Endothelial cell of umbilical vein (primary cell): ENCODE measurements at regions not wholly inside any gene's neighbourhood (a gene's known extent, or its start where the extent isn't known, plus 50 kb on each side); places are given as distances from the start of the nearest gene placed in this dataset.

ENCODE experiments used
- BruUV-seq: library from RNA; stranded (reverse); fragments of 400-500 nt; replicated peaks from 2 replicates; lab custom pipeline; 2021; lab: Mats Ljungman, UMichigan
- CTCF ChIA-PET: fragments of 300-600, 350-600 bp; sonication (Branson Sonifier 250); formaldehyde crosslinking; loops from one replicate; lab custom pipeline; 2021; ENCODE audit warnings: antibody characterized with exemption, inconsistent platforms; lab: Charles Lee
- POLR2A ChIA-PET: fragments of 300-600, 350-600 bp; sonication (Branson Sonifier 250); formaldehyde crosslinking; loops from one replicate; lab custom pipeline; 2021; ENCODE audit warnings: antibody characterized with exemption, inconsistent platforms; lab: Charles Lee
- DNase-seq: peaks from one replicate; pipeline ENCODE4 v3.0.0-alpha.2; 2011; ENCODE audit warnings: low read depth, low spot score
- FAIRE-seq: peaks from 2 replicates; lab custom pipeline; 2011; peaks lifted over from hg19 to GRCh38; lab: Jason Lieb, UNC
- H2AFZ ChIP-seq: 2 replicates; pipeline ENCODE4 v1.6.0; 2012; ENCODE audit warnings: low read depth, low read length, control low read depth, inconsistent platforms
- H3K27ac ChIP-seq: 2 replicates; pipeline ENCODE4 v1.5.1; 2011; ENCODE audit warnings: low read depth, mild to moderate bottlenecking, control low read depth, low read length, moderate library complexity; ENCODE audit not compliant: insufficient read depth
- H3K27me3 ChIP-seq, 2 experiments: 2 replicates each; pipeline versions ENCODE4 v1.6.0 to v1.6.1; 2011; ENCODE audit warnings: low read length in 2 of 2, mixed read lengths in 1 of 2; ENCODE audit not compliant: control insufficient read depth in 2 of 2, insufficient read depth in 2 of 2
- H3K36me3 ChIP-seq, 2 experiments: 2 replicates in 1 of 2; 3 replicates in 1 of 2; pipeline ENCODE4 v1.5.1; 2011; ENCODE audit warnings: low read length in 2 of 2, mild to moderate bottlenecking in 1 of 2, moderate library complexity in 1 of 2; ENCODE audit not compliant: control insufficient read depth in 2 of 2, insufficient read depth in 2 of 2; ENCODE audit errors: extremely low read depth in 1 of 2
- H3K4me1 ChIP-seq: 3 replicates; pipeline ENCODE4 v1.5.1; 2011; ENCODE audit warnings: mild to moderate bottlenecking, low read length; ENCODE audit not compliant: control insufficient read depth, insufficient read depth; ENCODE audit errors: extremely low read depth
- H3K4me2 ChIP-seq: 2 replicates; pipeline ENCODE4 v1.6.1; 2011; ENCODE audit warnings: low read length, control low read depth, mixed read lengths; ENCODE audit not compliant: insufficient read depth
- H3K4me3 ChIP-seq, 3 experiments: fragments of 200-600 bp in 1 of 3; sonication (generic), shearing (Covaris generic) in 1 of 3; replicated peaks in 1 of 3; 2 replicates each; pipeline ENCODE4 v1.5.1; 2011 to 2016; ENCODE audit warnings: control low read depth in 3 of 3, low read length in 3 of 3, mild to moderate bottlenecking in 2 of 3, inconsistent platforms in 1 of 3, low read depth in 1 of 3, moderate library complexity in 1 of 3; ENCODE audit not compliant: insufficient read depth in 1 of 3
- H3K79me2 ChIP-seq: 2 replicates; pipeline ENCODE4 v1.6.0; 2012; ENCODE audit warnings: low read length, inconsistent platforms; ENCODE audit not compliant: control insufficient read depth, insufficient read depth
- H3K9ac ChIP-seq: replicated peaks from 2 replicates; pipeline ENCODE3; 2011; ENCODE audit warnings: low read length, control low read depth; ENCODE audit not compliant: insufficient read depth; ENCODE audit errors: extremely low read depth
- H3K9me1 ChIP-seq: replicated peaks from 3 replicates; pipeline ENCODE4 v1.6.0; 2011; ENCODE audit warnings: mild to moderate bottlenecking, low read length; ENCODE audit not compliant: control insufficient read depth, insufficient read depth; ENCODE audit errors: extremely low read depth
- H3K9me3 ChIP-seq: replicated peaks from 2 replicates; pipeline ENCODE4 v1.5.1; 2012; ENCODE audit warnings: low read length, inconsistent platforms; ENCODE audit not compliant: control insufficient read depth, insufficient read depth
- H4K20me1 ChIP-seq: replicated peaks from 2 replicates; pipeline ENCODE3; 2011; ENCODE audit warnings: mild to moderate bottlenecking, low read length; ENCODE audit not compliant: control insufficient read depth, insufficient read depth; ENCODE audit errors: extremely low read depth
- EZH2 ChIP-seq: IDR thresholded peaks from 2 replicates; pipeline ENCODE4 v1.6.1; 2012; ENCODE audit warnings: borderline replicate concordance, low read depth, mild to moderate bottlenecking, moderate library complexity, low read length, inconsistent platforms; ENCODE audit not compliant: severe bottlenecking
- FOS ChIP-seq: IDR thresholded peaks from 2 replicates; pipeline ENCODE4 v1.6.1; 2011; ENCODE audit warnings: mild to moderate bottlenecking, low read length, moderate library complexity, borderline replicate concordance; ENCODE audit not compliant: insufficient read depth
- GATA2 ChIP-seq: IDR thresholded peaks from 2 replicates; pipeline ENCODE4 v1.7.0; 2011; ENCODE audit warnings: low read depth, mild to moderate bottlenecking, moderate library complexity, mixed read lengths, low read length; ENCODE audit not compliant: insufficient read length, insufficient read depth
- JUN ChIP-seq: IDR thresholded peaks from 2 replicates; pipeline ENCODE4 v1.6.1; 2011; ENCODE audit warnings: borderline replicate concordance, low read depth; ENCODE audit not compliant: insufficient read length, insufficient read depth
- MYC ChIP-seq: IDR thresholded peaks from one replicate; pipeline ENCODE4 v1.6.1; 2011; ENCODE audit warnings: mild to moderate bottlenecking, low read depth, low read length
- POLR2A ChIP-seq: IDR thresholded peaks from 2 replicates; pipeline ENCODE4 v1.6.1; 2012; ENCODE audit warnings: low read depth, mild to moderate bottlenecking, control low read depth, low read length
- POLR2AphosphoS5 ChIP-seq: IDR thresholded peaks from 2 replicates; pipeline ENCODE4 v1.6.1; 2012; ENCODE audit warnings: low read depth, mild to moderate bottlenecking, control low read depth, low read length, moderate library complexity; ENCODE audit not compliant: insufficient read depth
- dilution Hi-C: fragments of 300-500 bp; cut with MboI; formaldehyde crosslinking; loops from one replicate; pipeline ENCODE4 v1.15.0; 2019; ENCODE audit warnings: low sequenced_read_pairs; ENCODE audit not compliant: extremely low pct_ligation_motif_present
- intact Hi-C: fragments of 100-400 bp; cut with micrococcal nuclease; formaldehyde crosslinking; loops from one replicate; pipeline ENCODE4 v1.10.0; 2022
- TF ChIP-seq, protein P1 (sequence below), 2 donors: IDR thresholded peaks; 1 replicate in 1 of 2; 2 replicates in 1 of 2; pipeline ENCODE4 v1.5.1; 2011; ENCODE audit warnings: low read length in 2 of 2, mild to moderate bottlenecking in 2 of 2, moderate library complexity in 2 of 2, control low read depth in 1 of 2, inconsistent platforms in 1 of 2, low read depth in 1 of 2; ENCODE audit not compliant: insufficient read depth in 1 of 2; ENCODE audit errors: extremely low read depth in 1 of 2
- TF ChIP-seq, protein P2 (sequence below): IDR thresholded peaks from 2 replicates; pipeline ENCODE4 v1.6.1; 2011; ENCODE audit not compliant: insufficient read depth, insufficient read length

GRCh38 chr2:49332415-49332814 lies 178.1 kb upstream of the FSHR start:
- CTCF ChIA-PET, result no interaction called here

More at GRCh38 chr2:49332415-49332814, 178.1 kb upstream of the FSHR start:
- Histone ChIP-seq H3K27ac (no peak overlapping the region), H4K20me1 (no peaks in the 10 kb centered on the region), H3K4me1 (no peaks in the 10 kb centered on the region), H3K9ac (no peak overlapping the region), H3K9me3 (no peaks in the 10 kb centered on the region), H3K4me2 (no peak overlapping the region), H3K9me1 (no peaks in the 10 kb centered on the region), H3K79me2 (no peaks in the 10 kb centered on the region), H2AFZ (no peak overlapping the region), H3K27me3 (no peaks in the 10 kb centered on the region), H3K36me3 (no peaks in the 10 kb centered on the region), H3K4me3 (no peak overlapping the region)
- FAIRE-seq (no peak), DNase-seq (no peak)
- no peak for TF ChIP-seq FOS
- TF ChIP-seq, protein P1, sequence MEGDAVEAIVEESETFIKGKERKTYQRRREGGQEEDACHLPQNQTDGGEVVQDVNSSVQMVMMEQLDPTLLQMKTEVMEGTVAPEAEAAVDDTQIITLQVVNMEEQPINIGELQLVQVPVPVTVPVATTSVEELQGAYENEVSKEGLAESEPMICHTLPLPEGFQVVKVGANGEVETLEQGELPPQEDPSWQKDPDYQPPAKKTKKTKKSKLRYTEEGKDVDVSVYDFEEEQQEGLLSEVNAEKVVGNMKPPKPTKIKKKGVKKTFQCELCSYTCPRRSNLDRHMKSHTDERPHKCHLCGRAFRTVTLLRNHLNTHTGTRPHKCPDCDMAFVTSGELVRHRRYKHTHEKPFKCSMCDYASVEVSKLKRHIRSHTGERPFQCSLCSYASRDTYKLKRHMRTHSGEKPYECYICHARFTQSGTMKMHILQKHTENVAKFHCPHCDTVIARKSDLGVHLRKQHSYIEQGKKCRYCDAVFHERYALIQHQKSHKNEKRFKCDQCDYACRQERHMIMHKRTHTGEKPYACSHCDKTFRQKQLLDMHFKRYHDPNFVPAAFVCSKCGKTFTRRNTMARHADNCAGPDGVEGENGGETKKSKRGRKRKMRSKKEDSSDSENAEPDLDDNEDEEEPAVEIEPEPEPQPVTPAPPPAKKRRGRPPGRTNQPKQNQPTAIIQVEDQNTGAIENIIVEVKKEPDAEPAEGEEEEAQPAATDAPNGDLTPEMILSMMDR (IDR thresholded peaks at IDR 0.05; ENCODE audit: extremely low read depth in 1 of 2, insufficient read depth in 1 of 2, low read depth in 1 of 2, low read length in 2 of 2), result no peak
- no peak for TF ChIP-seq JUN
- TF ChIP-seq EZH2, result no peak
- no peak for TF ChIP-seq POLR2AphosphoS5
- TF ChIP-seq, protein P2, sequence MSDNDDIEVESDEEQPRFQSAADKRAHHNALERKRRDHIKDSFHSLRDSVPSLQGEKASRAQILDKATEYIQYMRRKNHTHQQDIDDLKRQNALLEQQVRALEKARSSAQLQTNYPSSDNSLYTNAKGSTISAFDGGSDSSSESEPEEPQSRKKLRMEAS, result no peak
- TF ChIP-seq GATA2, result no peak
- no peak for TF ChIP-seq MYC
- TF ChIP-seq POLR2A, result no peak
- POLR2A ChIA-PET, result no interaction called here
- intact Hi-C loops, result loop anchor here (5.0 kb wide), 1 partner anchor 65 kb away; no protein-coding TSS in a partner anchor
- no TSS peak for BruUV-seq
- dilution Hi-C loops, result no loop called here
